NOMO-1 treated with DMSO at 0.1 percent for 48 hours (cell line): ENCODE measurements at regions not wholly inside any gene's neighbourhood (a gene's known extent, or its start where the extent isn't known, plus 50 kb on each side); places are given as distances from the start of the nearest gene placed in this dataset.
"Not testable (repeated sequence)": the region's sequence is repeated elsewhere in the genome, so short reads cannot be mapped to it uniquely, and the experiment has no call there.

ENCODE experiments used
- DNase-seq: peaks from one replicate; lab custom pipeline; 2025; ENCODE audit not compliant: unreplicated experiment; lab: John Stamatoyannopoulos, UW

- DNase-seq = no peak
Observed at GRCh38 chr7:83749495-83749894, 100.6 kb upstream of the SEMA3E start.

GRCh38 chr7:83739527-83739926 lies 90.6 kb upstream of the SEMA3E start:
- no peak for DNase-seq

DNA sequence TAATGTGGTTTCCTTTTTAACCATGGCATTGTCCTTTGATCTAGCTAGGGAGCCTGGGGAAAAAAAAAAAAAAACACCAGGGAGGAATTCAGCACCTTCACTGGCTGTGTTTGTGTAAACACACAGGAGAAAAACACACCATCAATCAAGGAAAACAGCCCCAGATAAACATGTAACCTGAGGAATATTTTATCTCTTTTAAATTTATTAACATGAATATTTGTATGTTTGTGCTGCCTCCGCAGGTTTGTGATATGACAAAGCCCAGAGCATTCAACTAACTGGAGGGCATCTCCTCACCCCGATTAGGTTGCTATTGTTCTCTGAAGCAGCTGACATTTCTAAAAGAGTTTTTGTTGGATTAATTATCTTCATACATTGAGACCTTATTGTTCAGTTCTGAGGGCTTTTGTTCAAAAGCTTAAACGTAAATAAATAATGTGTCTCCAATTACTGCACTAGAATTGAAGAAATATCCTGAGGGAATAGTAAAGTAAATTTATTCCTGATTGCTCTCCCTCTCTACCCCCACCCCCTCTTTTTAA lies 89.4 kb upstream of the SEMA3E start:
- DNase-seq = no peak

- no peak for DNase-seq
Observed at GRCh38 chr7:83732305-83732704, 83.4 kb upstream of the SEMA3E start.

- DNase-seq = no peak
Observed at GRCh38 chr7:83731154-83731553, 82.2 kb upstream of the SEMA3E start.

DNA sequence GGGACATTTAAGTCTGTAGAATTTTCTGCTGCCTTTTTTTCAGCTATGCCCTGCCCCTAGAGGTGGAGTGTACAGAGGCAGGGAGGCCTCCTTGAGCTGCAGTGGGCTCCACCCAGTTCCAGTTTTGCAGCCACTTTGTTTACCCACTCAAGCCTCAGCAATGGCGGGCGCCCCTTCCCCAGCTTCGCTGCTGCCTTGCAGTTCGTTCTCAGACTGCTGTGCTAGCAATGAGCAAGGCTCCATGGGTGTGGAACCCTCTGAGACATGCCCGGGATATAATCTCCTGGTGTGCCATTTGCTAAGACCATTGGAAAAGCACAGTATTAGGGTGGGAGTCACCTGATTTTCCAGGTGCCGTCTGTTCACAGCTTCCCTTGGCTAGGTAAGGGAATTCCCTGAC lies 68.0 kb upstream of the SEMA3E start:
- DNase-seq = not testable (repeated sequence)

GRCh38 chr7:83708531-83708930 lies 59.6 kb upstream of the SEMA3E start:
- DNase-seq = no peak

DNA sequence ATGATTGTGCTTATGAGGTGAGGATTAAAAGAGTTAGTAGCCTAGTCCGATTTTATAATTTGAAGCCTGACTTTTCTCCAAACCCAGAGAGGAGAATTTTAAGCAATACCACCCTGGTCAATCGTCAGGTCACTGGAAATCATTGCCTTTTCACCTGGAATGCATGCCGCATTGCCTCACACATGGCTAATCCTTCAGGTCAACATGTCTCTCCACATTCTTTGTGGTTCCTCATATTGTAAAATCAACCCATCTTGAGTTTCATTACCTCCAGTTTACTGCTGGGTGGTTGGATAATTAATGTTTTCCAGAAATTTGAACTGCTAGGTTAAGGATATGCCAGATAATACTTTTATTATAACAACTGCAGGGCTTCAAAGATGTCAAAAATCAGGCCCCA lies 55.6 kb upstream of the SEMA3E start:
- DNase-seq = no peak

GRCh38 chr7:83702446-83702845 lies 53.5 kb upstream of the SEMA3E start:
- DNase-seq = no peak

DNA sequence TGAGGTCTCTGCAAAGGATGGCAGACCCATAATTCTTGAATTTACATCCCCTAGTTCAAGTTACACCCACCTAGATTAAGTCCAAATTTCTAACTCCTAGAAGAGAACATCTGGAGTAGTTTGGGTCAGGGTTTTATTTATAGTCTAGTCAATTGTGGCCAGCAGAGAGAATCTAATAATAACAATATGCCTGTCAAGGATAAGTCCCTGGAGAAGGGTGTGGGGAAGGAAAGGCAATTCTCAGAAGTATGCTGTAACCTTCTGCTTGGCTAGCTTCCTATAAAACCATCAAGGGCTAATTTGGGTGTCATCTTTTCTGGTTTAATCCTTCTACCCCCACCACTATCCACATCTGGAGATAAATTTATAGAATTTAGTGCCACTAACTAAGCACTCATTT lies 52.8 kb upstream of the SEMA3E start:
- no peak for DNase-seq
